Astrocyte (in vitro differentiated cells and primary cell): ENCODE measurements at regions not wholly inside any gene's neighbourhood (a gene's known extent, or its start where the extent isn't known, plus 50 kb on each side); places are given as distances from the start of the nearest gene placed in this dataset.
A peak's percentile ranks its signal among the peaks of the same experiment; 100 is the strongest.

Experiments used
- DNase-seq: peaks from one replicate; pipeline ENCODE4 v3.0.0-alpha.2; 2010; ENCODE audit warnings: low read depth
- FAIRE-seq: peaks from 2 replicates; lab custom pipeline; 2011; peaks lifted over from hg19 to GRCh38; lab: Jason Lieb, UNC
- H2AFZ ChIP-seq: 2 replicates; pipeline ENCODE4 v1.6.0; 2012; ENCODE audit warnings: low read depth, low read length, inconsistent platforms
- H3K27ac ChIP-seq: 2 replicates; pipeline ENCODE4 v1.5.1; 2011; ENCODE audit warnings: low read depth, low read length, inconsistent platforms
- H3K27me3 ChIP-seq: 2 replicates; pipeline ENCODE4 v1.6.0; 2011; ENCODE audit warnings: low read length, inconsistent platforms; ENCODE audit not compliant: insufficient read depth
- H3K36me3 ChIP-seq: 2 replicates; pipeline ENCODE4 v1.5.1; 2011; ENCODE audit warnings: low read length, inconsistent platforms; ENCODE audit not compliant: insufficient read depth
- H3K4me1 ChIP-seq: 2 replicates; pipeline ENCODE4 v1.5.1; 2011; ENCODE audit warnings: low read length, inconsistent platforms; ENCODE audit not compliant: insufficient read depth
- H3K4me2 ChIP-seq: 2 replicates; pipeline ENCODE4 v1.6.0; 2012; ENCODE audit warnings: low read length, inconsistent platforms
- H3K4me3 ChIP-seq: 2 replicates; pipeline ENCODE4 v1.5.1; 2011; ENCODE audit warnings: low read depth, mild to moderate bottlenecking, low read length, inconsistent platforms; ENCODE audit not compliant: insufficient read depth
- H3K79me2 ChIP-seq: 2 replicates; pipeline ENCODE4 v1.6.0; 2012; ENCODE audit warnings: mild to moderate bottlenecking, low read length, inconsistent platforms; ENCODE audit not compliant: insufficient read depth
- H3K9ac ChIP-seq: 2 replicates; pipeline ENCODE4 v1.6.0; 2012; ENCODE audit warnings: mild to moderate bottlenecking, low read length, inconsistent platforms
- H3K9me3 ChIP-seq: 2 replicates; pipeline ENCODE4 v1.5.1; 2012; ENCODE audit warnings: low read depth, mild to moderate bottlenecking, low read length, inconsistent platforms; ENCODE audit not compliant: insufficient read depth
- H4K20me1 ChIP-seq: 2 replicates; pipeline ENCODE4 v1.6.0; 2012; ENCODE audit warnings: low read length, inconsistent platforms; ENCODE audit not compliant: insufficient read depth
- H3K27ac Mint-ChIP-seq: one replicate; pipeline ENCODE4 v1.8.0; 2021; ENCODE audit warnings: mild to moderate bottlenecking, mixed read lengths; ENCODE audit not compliant: unreplicated experiment
- H3K27me3 Mint-ChIP-seq: one replicate; pipeline ENCODE4 v1.8.0; 2021; ENCODE audit warnings: low read depth, mixed read lengths; ENCODE audit not compliant: unreplicated experiment
- H3K36me3 Mint-ChIP-seq: one replicate; pipeline ENCODE4 v1.8.0; 2021; ENCODE audit warnings: low read depth, mixed read lengths; ENCODE audit not compliant: unreplicated experiment
- H3K4me1 Mint-ChIP-seq: one replicate; pipeline ENCODE4 v1.8.0; 2021; ENCODE audit warnings: low read depth, mixed read lengths; ENCODE audit not compliant: unreplicated experiment
- H3K4me3 Mint-ChIP-seq: one replicate; pipeline ENCODE4 v1.8.0; 2021; ENCODE audit warnings: mild to moderate bottlenecking, moderate library complexity, mixed read lengths; ENCODE audit not compliant: unreplicated experiment
- H3K9me3 Mint-ChIP-seq: one replicate; pipeline ENCODE4 v1.8.0; 2021; ENCODE audit warnings: mild to moderate bottlenecking, mixed read lengths; ENCODE audit not compliant: unreplicated experiment
- EZH2 ChIP-seq: IDR thresholded peaks from 2 replicates; pipeline ENCODE4 v1.6.1; 2012; ENCODE audit warnings: mild to moderate bottlenecking, low read length, inconsistent platforms; ENCODE audit not compliant: insufficient read depth
- TF ChIP-seq, protein P1 (sequence below): IDR thresholded peaks from 2 replicates; pipeline ENCODE4 v1.5.1; 2011; ENCODE audit warnings: low read depth, mild to moderate bottlenecking, inconsistent platforms, low read length, moderate library complexity; ENCODE audit not compliant: insufficient read depth

- H3K9me3 ChIP-seq, result no peaks in the 10 kb centered on the region
- FAIRE-seq, result no peak
- H3K4me3 Mint-ChIP-seq, result no peak overlapping the region
Observed at GRCh38 chr13:105709181-105709580, 826.3 kb downstream of the EFNB2 start.

GRCh38 chr13:105703843-105704242 lies 831.6 kb downstream of the EFNB2 start:
- Histone ChIP-seq H3K4me2 (no peak overlapping the region), H3K27me3 (no peaks in the 10 kb centered on the region), H3K79me2 (no peaks in the 10 kb centered on the region), H2AFZ (no peak overlapping the region), H4K20me1 (no peaks in the 10 kb centered on the region), H3K9me3 (no peaks in the 10 kb centered on the region), H3K36me3 (no peaks in the 10 kb centered on the region), H3K27ac (no peak overlapping the region), H3K4me1 (no peaks in the 10 kb centered on the region), H3K4me3 (no peak overlapping the region), H3K9ac (no peak overlapping the region)
- FAIRE-seq, result no peak
- no peak overlapping the region for H3K4me3 Mint-ChIP-seq
- TF ChIP-seq EZH2, result no peak
- TF ChIP-seq, protein P1, sequence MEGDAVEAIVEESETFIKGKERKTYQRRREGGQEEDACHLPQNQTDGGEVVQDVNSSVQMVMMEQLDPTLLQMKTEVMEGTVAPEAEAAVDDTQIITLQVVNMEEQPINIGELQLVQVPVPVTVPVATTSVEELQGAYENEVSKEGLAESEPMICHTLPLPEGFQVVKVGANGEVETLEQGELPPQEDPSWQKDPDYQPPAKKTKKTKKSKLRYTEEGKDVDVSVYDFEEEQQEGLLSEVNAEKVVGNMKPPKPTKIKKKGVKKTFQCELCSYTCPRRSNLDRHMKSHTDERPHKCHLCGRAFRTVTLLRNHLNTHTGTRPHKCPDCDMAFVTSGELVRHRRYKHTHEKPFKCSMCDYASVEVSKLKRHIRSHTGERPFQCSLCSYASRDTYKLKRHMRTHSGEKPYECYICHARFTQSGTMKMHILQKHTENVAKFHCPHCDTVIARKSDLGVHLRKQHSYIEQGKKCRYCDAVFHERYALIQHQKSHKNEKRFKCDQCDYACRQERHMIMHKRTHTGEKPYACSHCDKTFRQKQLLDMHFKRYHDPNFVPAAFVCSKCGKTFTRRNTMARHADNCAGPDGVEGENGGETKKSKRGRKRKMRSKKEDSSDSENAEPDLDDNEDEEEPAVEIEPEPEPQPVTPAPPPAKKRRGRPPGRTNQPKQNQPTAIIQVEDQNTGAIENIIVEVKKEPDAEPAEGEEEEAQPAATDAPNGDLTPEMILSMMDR, result no peak
- H3K9me3 Mint-ChIP-seq, result no peaks in the 10 kb centered on the region
- DNase-seq, result no peak
- H3K36me3 Mint-ChIP-seq, result no peaks in the 10 kb centered on the region
- H3K4me1 Mint-ChIP-seq, result no peaks in the 10 kb centered on the region
- H3K27ac Mint-ChIP-seq, result no peak overlapping the region
- H3K27me3 Mint-ChIP-seq, result no peaks in the 10 kb centered on the region

More at GRCh38 chr13:105709181-105709580, 826.3 kb downstream of the EFNB2 start:
- no peak overlapping the region for H3K4me3 ChIP-seq
- TF ChIP-seq EZH2, result no peak
- TF ChIP-seq, protein P1, result no peak
- DNase-seq, result no peak
- Mint-ChIP-seq H3K4me1 (no peaks in the 10 kb centered on the region), H3K36me3 (no peaks in the 10 kb centered on the region), H3K9me3 (no peaks in the 10 kb centered on the region), H3K27ac (no peak overlapping the region), H3K27me3 (no peaks in the 10 kb centered on the region)
- H3K27me3 ChIP-seq, result no peaks in the 10 kb centered on the region
- no peak overlapping the region for H2AFZ ChIP-seq
- H3K4me1 ChIP-seq, result no peaks in the 10 kb centered on the region
- H3K4me2 ChIP-seq, result no peak overlapping the region
- H3K36me3 ChIP-seq, result no peaks in the 10 kb centered on the region
- H3K27ac ChIP-seq, result no peak overlapping the region
- no peaks in the 10 kb centered on the region for H4K20me1 ChIP-seq
- no peaks in the 10 kb centered on the region for H3K79me2 ChIP-seq
- no peak overlapping the region for H3K9ac ChIP-seq

- Mint-ChIP-seq H3K4me1 (no peaks in the 10 kb centered on the region), H3K4me3 (no peak overlapping the region), H3K27me3 (no peaks in the 10 kb centered on the region), H3K36me3 (no peaks in the 10 kb centered on the region), H3K9me3 (no peaks in the 10 kb centered on the region), H3K27ac (no peak overlapping the region)
- no peak overlapping the region for H3K4me3 ChIP-seq
- H3K4me1 ChIP-seq, result no peaks in the 10 kb centered on the region
- H4K20me1 ChIP-seq, result no peaks in the 10 kb centered on the region
- no peaks in the 10 kb centered on the region for H3K27me3 ChIP-seq
- no peak overlapping the region for H3K9ac ChIP-seq
- TF ChIP-seq, protein P1, result no peak
- no peak for TF ChIP-seq EZH2
- FAIRE-seq (no peak), DNase-seq (no peak)
- H3K36me3 ChIP-seq, result no peaks in the 10 kb centered on the region
- no peaks in the 10 kb centered on the region for H3K79me2 ChIP-seq
- peak overlapping the region; percentile 50 for H2AFZ ChIP-seq
- H3K9me3 ChIP-seq, result no peaks in the 10 kb centered on the region
- H3K4me2 ChIP-seq, result no peak overlapping the region
- no peak overlapping the region for H3K27ac ChIP-seq
Observed at GRCh38 chr13:105702441-105702840, 833.0 kb downstream of the EFNB2 start.
